ENCODE measurements at regions not wholly inside any gene's neighbourhood (a gene's known extent, or its start where the extent isn't known, plus 50 kb on each side); places are given as distances from the start of the nearest gene placed in this dataset.
A peak's percentile ranks its signal among the peaks of the same experiment; 100 is the strongest.

DNA sequence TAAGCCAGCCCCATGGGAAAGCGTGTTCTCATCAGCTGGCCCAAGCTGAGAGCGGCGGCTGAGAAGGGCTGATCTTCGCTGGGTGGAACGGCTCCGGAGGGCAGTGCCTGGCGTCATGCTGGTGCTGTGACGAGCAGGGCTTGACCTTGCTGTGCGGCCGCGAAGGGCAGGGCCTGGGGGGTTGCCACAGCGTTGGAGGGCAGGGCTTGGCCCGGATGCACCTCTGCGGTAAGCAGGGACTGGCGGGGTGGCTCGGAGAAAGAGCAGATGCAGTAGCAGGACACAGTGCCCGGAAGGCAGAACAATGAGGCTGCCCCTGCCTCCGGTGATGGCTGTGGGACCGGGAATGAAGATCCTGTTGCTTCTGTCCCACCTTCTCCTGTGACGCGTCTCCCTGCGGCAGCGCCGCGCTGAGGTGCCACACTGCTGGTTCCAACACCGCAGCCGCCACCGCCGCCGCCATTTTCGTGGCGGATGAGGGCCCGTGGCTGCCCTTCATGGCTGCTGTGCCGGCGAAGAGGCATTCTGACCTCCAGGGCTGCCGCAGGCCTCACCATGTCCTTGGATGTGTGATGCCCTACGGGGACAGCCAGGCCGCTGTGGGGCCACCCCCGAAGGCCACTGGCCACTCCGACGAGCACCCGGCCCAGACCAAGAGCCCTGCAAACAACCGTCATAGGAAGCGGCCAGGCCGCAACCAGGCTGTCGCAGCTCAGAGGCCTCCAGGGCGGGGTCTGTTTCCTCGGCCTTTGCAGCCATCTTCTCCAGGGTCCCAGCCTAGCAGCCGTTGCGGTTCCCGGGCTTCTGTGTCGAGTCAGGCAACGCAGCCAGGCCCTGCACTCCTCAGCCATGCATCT is 890.5 kb upstream of the CTNND2 start:
- DNase-seq = peak; percentile 9
- intact Hi-C loops (cut with micrococcal nuclease) = no loop called here
- H3K27me3 Mint-ChIP-seq = no peaks in the 10 kb centered on the region
- peaks cover 9% of the 10 kb centered on the region for H3K9me3 Mint-ChIP-seq
- no peak for TF ChIP-seq CTCF (IDR thresholded peaks at IDR 0.05)
- H3K27ac Mint-ChIP-seq = no peak overlapping the region
- no peak for ATAC-seq (ENCODE audit: low read depth)
- CTCF ChIA-PET = no interaction called here
- no peaks in the 10 kb centered on the region for H3K4me1 Mint-ChIP-seq
- POLR2A ChIA-PET = no interaction called here
- no peak overlapping the region for H3K4me3 Mint-ChIP-seq
- peaks cover 2% of the 10 kb centered on the region for H3K36me3 Mint-ChIP-seq (ENCODE audit: low read depth)

GRCh38 chr5:12793373-12793772 is 889.1 kb upstream of the CTNND2 start:
- POLR2A ChIA-PET = no interaction called here
- CTCF ChIA-PET = no interaction called here
- Mint-ChIP-seq H3K27me3 (no peaks in the 10 kb centered on the region), H3K36me3 (ENCODE audit: low read depth) (peaks cover 2% of the 10 kb centered on the region), H3K4me3 (no peak overlapping the region), H3K4me1 (no peaks in the 10 kb centered on the region), H3K27ac (no peak overlapping the region), H3K9me3 (peaks cover 11% of the 10 kb centered on the region)
- no peak for DNase-seq
- ATAC-seq (ENCODE audit: low read depth) = no peak
- TF ChIP-seq CTCF (IDR thresholded peaks at IDR 0.05) = no peak
- intact Hi-C loops (cut with micrococcal nuclease) = no loop called here

GRCh38 chr5:12780536-12780935 is 876.3 kb upstream of the CTNND2 start:
- Mint-ChIP-seq H3K9me3 (no peaks in the 10 kb centered on the region), H3K4me3 (no peak overlapping the region), H3K27me3 (no peaks in the 10 kb centered on the region), H3K27ac (no peak overlapping the region), H3K36me3 (ENCODE audit: low read depth) (no peaks in the 10 kb centered on the region), H3K4me1 (no peaks in the 10 kb centered on the region)
- POLR2A ChIA-PET = no interaction called here
- TF ChIP-seq CTCF (IDR thresholded peaks at IDR 0.05) = no peak
- CTCF ChIA-PET = no interaction called here
- DNase-seq (no peak), ATAC-seq (ENCODE audit: low read depth) (no peak)
- intact Hi-C loops (cut with micrococcal nuclease) = no loop called here

DNA sequence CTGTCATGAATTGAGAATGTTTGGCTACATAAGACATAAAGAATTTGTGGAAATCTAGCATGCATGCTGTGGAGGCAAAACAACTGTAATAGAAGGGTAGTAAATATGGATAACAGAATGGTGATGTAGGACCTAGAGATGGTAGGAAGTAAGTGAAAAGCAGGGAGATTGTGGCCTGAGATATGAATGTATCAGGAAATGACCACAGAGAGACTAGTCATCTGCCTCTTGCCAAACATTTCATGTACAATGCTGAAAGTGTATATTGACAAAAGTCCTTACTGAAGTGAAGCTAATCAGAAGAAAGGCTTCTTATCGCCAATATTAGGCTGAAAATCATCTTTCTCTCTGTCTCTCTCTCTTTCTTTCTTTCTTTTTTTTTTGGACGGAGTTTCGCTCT is 873.1 kb upstream of the CTNND2 start:
- no peaks in the 10 kb centered on the region for H3K4me1 Mint-ChIP-seq
- POLR2A ChIA-PET = no interaction called here
- CTCF ChIA-PET = no interaction called here
- no peak overlapping the region for H3K27ac Mint-ChIP-seq
- H3K36me3 Mint-ChIP-seq (ENCODE audit: low read depth) = no peaks in the 10 kb centered on the region
- intact Hi-C loops (cut with micrococcal nuclease) = no loop called here
- no peak for DNase-seq
- TF ChIP-seq CTCF (IDR thresholded peaks at IDR 0.05) = no peak
- peaks cover 6% of the 10 kb centered on the region for H3K9me3 Mint-ChIP-seq
- H3K4me3 Mint-ChIP-seq = no peak overlapping the region
- ATAC-seq (ENCODE audit: low read depth) = no peak
- H3K27me3 Mint-ChIP-seq = no peaks in the 10 kb centered on the region

DNA sequence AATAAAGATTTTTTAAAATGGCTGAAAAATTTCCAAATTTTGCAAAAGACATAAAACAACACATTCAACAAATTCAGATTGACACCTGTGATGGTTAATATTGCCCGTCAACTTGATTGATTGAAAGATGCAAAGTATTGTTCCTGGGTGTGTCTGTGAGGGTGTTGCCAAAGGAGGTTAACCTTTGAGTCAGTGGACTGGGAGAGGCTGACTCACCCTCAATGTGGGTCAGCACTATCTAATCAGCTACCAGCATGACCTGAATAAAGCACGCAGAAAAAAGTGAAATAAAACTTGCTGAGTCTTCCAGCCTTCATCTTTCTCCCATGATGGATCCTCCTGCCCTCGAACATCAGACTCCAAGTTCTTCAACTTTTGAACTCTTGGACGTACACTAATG is 868.0 kb upstream of the CTNND2 start:
- intact Hi-C loops (cut with micrococcal nuclease) = no loop called here
- Mint-ChIP-seq H3K4me3 (no peak overlapping the region), H3K27ac (no peak overlapping the region), H3K36me3 (ENCODE audit: low read depth) (no peaks in the 10 kb centered on the region), H3K4me1 (no peaks in the 10 kb centered on the region), H3K27me3 (no peaks in the 10 kb centered on the region), H3K9me3 (peaks cover 6% of the 10 kb centered on the region)
- CTCF ChIA-PET = no interaction called here
- no peak for DNase-seq
- no peak for ATAC-seq (ENCODE audit: low read depth)
- POLR2A ChIA-PET = no interaction called here
- TF ChIP-seq CTCF (IDR thresholded peaks at IDR 0.05) = no peak

All from activated B cell treated with CpG ODN at 0.5 μM for 24 hours (primary cell).